ENCODE measurements at regions not wholly inside any gene's neighbourhood (a gene's known extent, or its start where the extent isn't known, plus 50 kb on each side); places are given as distances from the start of the nearest gene placed in this dataset.
A peak's percentile ranks its signal among the peaks of the same experiment; 100 is the strongest.

DNA sequence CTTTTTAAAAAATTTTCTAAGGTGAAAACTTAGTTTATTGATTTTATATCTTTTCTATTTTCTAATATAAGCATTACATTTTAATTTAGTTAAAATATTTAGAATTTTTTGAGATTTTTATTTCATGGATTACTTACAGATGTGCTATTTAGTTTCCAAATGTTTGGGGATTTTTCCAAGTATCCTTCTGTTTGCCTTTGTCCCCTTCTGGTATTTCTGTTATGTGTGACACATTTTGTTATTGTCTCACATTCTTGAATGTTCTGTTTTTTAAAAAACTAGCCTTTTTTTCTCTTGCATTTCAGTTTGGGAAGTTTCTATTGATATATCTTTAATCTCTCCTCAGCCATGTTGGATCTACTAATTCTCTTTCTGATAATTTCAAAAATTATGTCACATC lies 234.9 kb downstream of the FAM170A start:
- no peak for DNase-seq

DNA sequence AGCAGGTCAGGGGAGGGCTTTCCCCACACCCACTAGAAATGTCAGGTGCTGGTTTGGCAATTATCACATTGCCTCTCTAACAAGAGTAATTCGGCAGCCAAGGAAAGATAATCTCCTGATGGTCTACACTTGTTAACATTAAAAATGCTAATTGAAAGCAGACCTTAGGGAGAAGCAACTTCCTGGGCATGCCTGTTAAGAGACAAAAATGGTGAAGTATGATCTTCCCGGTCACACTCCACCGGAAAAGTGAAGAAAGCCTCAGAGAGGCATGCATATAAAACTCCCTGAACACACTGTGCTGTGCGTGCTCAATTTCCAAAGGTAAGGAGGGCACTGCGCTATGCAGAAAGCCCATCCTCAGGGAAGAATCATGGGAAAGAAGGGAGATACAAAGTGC lies 244.3 kb downstream of the FAM170A start:
- DNase-seq: no peak
- intact Hi-C loops (cut with DNase I): no loop called here

More for the DNA sequence above, 234.9 kb downstream of the FAM170A start:
- intact Hi-C loops (cut with DNase I): no loop called here

- intact Hi-C loops (cut with DNase I): no loop called here
- DNase-seq: no peak
Measured at GRCh38 chr5:119876522-119876921, 247.2 kb downstream of the FAM170A start.

- intact Hi-C loops (cut with DNase I): no loop called here
Measured at GRCh38 chr5:119878712-119879111, 249.4 kb downstream of the FAM170A start.

GRCh38 chr5:119879446-119879845 lies 250.1 kb downstream of the FAM170A start:
- no peak for DNase-seq
- intact Hi-C loops (cut with DNase I): no loop called here

More at GRCh38 chr5:119878712-119879111, 249.4 kb downstream of the FAM170A start:
- DNase-seq: no peak

- no peak for DNase-seq
- intact Hi-C loops (cut with DNase I): no loop called here
Measured at GRCh38 chr5:119895066-119895465, 265.7 kb downstream of the FAM170A start.

GRCh38 chr5:119896826-119897536 lies 267.6 kb downstream of the FAM170A start:
- intact Hi-C loops (cut with DNase I): no loop called here
- no peak for DNase-seq

DNA sequence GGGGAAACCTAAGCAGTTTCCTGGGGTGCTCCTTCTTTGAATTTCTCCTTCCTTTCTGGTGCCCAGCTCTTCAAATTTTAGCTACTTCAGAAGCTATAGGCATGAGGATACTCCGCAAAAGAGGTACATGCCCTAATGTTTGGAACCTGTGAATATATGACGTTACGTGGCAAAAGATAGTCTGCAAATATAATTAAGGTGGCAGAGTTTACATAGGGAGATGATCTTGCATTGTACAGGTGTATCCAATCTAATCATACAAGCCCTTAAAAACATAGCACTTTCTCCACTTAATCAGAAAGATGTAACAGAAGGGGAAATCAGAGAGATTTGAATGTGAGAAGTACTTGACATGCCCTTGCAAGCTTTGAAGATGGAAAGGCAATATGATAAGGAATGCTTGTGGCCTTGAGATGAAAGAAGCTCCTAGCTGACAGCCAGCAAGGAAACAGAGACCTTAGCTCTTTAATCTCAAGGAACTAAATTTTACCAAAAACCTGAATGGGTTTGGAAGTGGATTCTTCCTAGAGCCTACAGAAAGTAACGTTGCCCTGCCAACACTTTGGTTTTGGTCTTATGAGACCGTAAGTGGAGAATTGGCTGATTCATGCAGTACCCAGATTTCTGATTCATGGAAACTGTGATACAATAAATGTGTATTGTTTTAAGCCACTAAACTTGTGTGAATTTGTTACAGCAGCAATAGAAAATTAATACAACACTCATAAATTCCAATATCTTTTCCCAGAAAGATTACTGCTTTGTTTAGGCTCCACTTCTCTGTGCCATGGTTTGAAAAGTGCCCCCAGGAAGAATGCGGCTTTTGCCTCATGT lies 268.4 kb downstream of the FAM170A start:
- intact Hi-C loops (cut with DNase I): no loop called here
- DNase-seq: no peak

DNA sequence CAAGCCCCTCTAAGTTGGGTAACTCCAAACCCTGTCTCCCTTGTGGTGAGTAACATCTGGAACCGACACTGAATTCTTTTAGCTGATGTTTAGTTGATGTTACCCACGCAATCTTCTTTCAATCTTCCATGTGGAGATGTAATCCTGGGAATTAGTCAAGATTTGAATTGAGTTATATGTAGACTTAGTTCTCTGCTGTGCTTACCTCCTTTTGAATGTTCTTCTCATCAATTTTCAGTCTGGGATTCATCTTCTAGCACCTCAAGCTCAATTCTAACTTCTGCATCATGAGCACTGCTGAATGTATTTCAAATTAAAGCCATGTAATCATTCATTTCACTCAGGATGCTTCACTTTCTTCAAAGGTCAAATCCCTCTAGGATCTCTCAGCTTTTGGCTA lies 270.6 kb downstream of the FAM170A start:
- no peak for DNase-seq
- intact Hi-C loops (cut with DNase I): no loop called here

GRCh38 chr5:119902593-119902992 lies 273.2 kb downstream of the FAM170A start:
- intact Hi-C loops (cut with DNase I): no loop called here

DNA sequence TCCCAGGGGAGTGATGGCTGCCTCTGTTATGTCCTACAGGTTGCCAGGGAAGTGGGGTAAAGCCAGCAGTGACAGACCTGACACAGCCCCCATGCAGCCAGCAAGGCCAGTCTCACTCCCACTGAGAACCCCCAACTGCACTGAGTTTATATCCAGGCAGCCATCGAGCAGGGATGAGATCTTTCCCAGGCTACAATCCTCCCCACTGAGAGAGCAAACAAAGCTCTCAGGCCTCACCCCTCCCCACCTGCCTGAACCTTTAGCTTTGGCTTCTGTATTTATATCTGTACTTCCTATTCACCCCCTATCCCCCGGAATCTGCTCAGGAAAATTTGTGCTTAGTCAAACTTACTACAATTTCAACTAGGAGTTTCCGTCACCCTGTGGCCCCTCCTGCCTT lies 284.1 kb downstream of the FAM170A start:
- intact Hi-C loops (cut with DNase I): no loop called here

More at GRCh38 chr5:119902593-119902992, 273.2 kb downstream of the FAM170A start:
- no peak for DNase-seq

GRCh38 chr5:119919279-119919678 lies 289.9 kb downstream of the FAM170A start:
- intact Hi-C loops (cut with DNase I): no loop called here
- DNase-seq: no peak

More for the DNA sequence above, 284.1 kb downstream of the FAM170A start:
- no peak for DNase-seq

- DNase-seq: no peak
- intact Hi-C loops (cut with DNase I): no loop called here
Measured at GRCh38 chr5:119926301-119926700, 296.9 kb downstream of the FAM170A start.

DNA sequence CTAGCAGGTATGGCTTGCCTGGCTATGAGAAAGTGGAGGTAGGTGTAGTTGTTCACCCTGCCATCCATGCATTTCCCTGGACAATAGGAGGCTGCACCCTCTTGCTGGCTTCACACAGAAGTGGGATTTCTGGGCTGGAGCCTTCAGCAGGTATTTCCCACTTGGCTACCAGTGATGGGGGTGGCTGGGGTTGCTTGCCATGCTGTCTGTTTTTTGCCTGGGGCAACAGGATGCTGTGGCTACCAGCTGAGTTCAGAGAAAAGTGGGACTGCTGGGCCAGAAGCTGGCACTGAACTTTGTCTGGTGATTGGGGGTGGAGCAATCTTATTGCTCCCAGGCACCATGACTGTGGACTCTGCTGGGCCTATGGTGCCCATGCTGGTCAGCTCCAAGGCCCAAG lies 299.6 kb downstream of the FAM170A start:
- DNase-seq: no peak
- intact Hi-C loops (cut with DNase I): no loop called here

DNA sequence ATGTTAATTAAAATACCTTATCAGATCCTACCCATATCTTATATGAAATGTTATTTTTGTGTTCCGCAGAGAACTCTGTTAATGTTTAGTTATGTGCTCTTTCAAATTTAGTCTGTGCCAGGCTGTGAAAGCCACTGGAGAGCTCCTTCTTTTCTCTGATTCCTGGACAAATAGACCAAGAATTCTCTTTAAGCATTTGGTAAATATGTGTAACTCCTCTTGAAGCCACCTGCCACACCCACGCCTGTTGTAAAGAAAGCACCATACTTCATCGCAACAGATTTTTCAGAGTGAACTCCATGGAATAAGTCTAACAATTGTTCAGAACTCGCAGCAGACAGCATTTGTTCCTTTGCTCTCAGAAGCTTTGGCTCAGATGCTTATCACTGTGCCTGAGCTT lies 301.1 kb downstream of the FAM170A start:
- intact Hi-C loops (cut with DNase I): no loop called here
- DNase-seq: no peak

GRCh38 chr5:119943148-119943547 lies 313.8 kb downstream of the FAM170A start:
- no peak for DNase-seq
- intact Hi-C loops (cut with DNase I): no loop called here

GRCh38 chr5:119945691-119946090 lies 316.3 kb downstream of the FAM170A start:
- DNase-seq: no peak
- intact Hi-C loops (cut with DNase I): no loop called here

DNA sequence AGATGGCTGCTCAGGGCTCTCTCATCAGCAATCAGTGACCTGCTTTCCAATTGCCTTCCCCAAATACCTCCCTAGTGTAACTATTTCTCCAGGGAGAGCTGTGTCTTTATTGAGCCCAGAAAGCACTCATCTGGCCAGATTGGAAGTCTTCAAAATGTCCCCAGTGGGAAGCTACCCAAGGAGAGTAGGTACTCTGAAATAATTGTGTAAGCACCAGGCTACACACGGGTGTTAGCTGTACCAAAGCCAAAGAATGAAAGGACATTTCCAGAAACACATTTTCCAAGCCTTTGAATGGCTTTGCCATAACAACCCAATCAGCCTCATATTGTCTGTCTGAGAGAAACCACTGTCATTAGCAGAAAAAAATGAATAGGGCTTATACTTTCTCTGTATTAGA lies 318.8 kb downstream of the FAM170A start:
- intact Hi-C loops (cut with DNase I): no loop called here
- peak in 3 of 42 donors; percentile 1 to 16 (median 1) for DNase-seq

- no peak for DNase-seq
- intact Hi-C loops (cut with DNase I): no loop called here
Measured at GRCh38 chr5:119949426-119949999, 320.2 kb downstream of the FAM170A start.

GRCh38 chr5:119951330-119951934 lies 322.1 kb downstream of the FAM170A start:
- no peak for DNase-seq
- intact Hi-C loops (cut with DNase I): no loop called here
